WTC11 (cell line): ENCODE measurements at regions not wholly inside any gene's neighbourhood (a gene's known extent, or its start where the extent isn't known, plus 50 kb on each side); places are given as distances from the start of the nearest gene placed in this dataset.

Source experiments
- E2F5 ChIP-seq: sonication (generic); formaldehyde crosslinking; IDR thresholded peaks from 2 replicates; pipeline ENCODE4 v1.8.1; 2022; ENCODE audit warnings: mild to moderate bottlenecking, moderate library complexity, missing genetic modification reagents
- FOXP1 ChIP-seq: sonication (generic); formaldehyde crosslinking; IDR thresholded peaks from 2 replicates; pipeline ENCODE4 v1.8.0; 2022; ENCODE audit warnings: missing genetic modification reagents, mild to moderate bottlenecking, moderate library complexity, borderline replicate concordance
- NR2C2 ChIP-seq: sonication (generic); formaldehyde crosslinking; IDR thresholded peaks from 2 replicates; pipeline ENCODE4 v1.8.0; 2022; ENCODE audit warnings: mild to moderate bottlenecking, missing genetic modification reagents
- ZNF121 ChIP-seq: sonication (generic); formaldehyde crosslinking; IDR thresholded peaks from 2 replicates; pipeline ENCODE4 v1.8.0; 2023; ENCODE audit warnings: missing genetic modification reagents
- ZNF232 ChIP-seq: sonication (generic); formaldehyde crosslinking; IDR thresholded peaks from 2 replicates; pipeline ENCODE4 v1.8.0; 2022; ENCODE audit warnings: mild to moderate bottlenecking, missing genetic modification reagents
- ZNF281 ChIP-seq: sonication (generic); formaldehyde crosslinking; IDR thresholded peaks from 2 replicates; pipeline ENCODE4 v1.8.0; 2023; ENCODE audit warnings: mild to moderate bottlenecking, missing genetic modification reagents
- ZNF423 ChIP-seq: fragments of 250-450 bp; sonication (Bioruptor Pico); IDR thresholded peaks from 2 replicates; pipeline ENCODE4 v2.1.2; 2022; ENCODE audit warnings: mild to moderate bottlenecking, moderate library complexity
- TF ChIP-seq, protein P1 (sequence below): fragments of 200-600 bp; IDR thresholded peaks from 2 replicates; pipeline ENCODE4 v1.8.0; 2022; ENCODE audit warnings: antibody characterized with exemption
- TF ChIP-seq, protein P2 (sequence below): sonication (generic); formaldehyde crosslinking; IDR thresholded peaks from 2 replicates; pipeline ENCODE4 v1.8.1; 2023; ENCODE audit warnings: mild to moderate bottlenecking, missing genetic modification reagents, moderate library complexity
- TF ChIP-seq, protein P3 (sequence below): sonication (generic); formaldehyde crosslinking; conservative IDR thresholded peaks from 2 replicates; pipeline ENCODE4 v1.8.1; 2022; ENCODE audit warnings: mild to moderate bottlenecking, missing genetic modification reagents
- TF ChIP-seq, protein P4 (sequence below): sonication (generic); formaldehyde crosslinking; IDR thresholded peaks from 2 replicates; pipeline ENCODE4 v1.8.0; 2022; ENCODE audit warnings: mild to moderate bottlenecking, missing genetic modification reagents

DNA sequence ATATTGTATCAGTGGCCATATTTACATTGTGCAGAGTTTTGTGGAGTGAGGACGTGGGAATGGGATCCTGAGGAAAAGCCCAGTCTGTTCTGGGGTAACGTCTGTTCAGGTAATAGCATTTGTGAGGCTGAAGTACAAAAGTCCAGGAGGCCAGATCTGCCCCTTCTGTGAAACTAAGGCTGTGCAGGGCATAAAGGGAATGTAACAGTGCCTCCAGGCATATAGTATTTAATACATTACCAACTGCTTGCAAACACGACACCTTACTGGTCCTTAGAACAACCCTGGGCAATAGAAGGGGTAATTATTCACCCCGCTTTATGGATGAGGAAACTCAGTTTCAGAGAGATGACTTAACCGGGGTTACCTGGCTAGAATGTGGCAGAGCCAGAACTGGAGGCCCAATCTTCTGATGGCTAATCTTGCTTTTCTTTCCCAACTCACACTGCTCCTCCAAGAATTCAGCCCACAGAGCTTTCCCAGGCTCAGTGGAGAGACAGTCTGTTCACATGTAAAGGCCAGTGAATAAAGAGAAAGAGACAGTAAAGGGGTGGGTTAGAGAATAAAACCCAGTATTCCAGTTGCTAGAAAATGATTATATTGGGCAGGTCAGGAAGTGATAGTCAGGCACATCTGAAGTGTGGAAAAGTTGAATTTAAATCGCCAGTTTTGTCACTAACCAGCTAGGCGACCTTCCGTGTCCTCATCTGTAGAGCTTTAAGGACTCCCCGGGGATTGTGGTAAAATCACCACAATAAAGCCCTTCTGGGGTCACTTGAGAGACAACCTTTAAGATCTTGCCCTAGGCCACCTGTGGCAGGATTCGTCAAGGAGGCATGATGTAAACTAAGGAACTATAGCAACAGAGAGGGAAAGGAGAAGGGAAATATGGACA, 280.7 kb upstream of the CITED2 start:
- TF ChIP-seq ZNF121 (CRISPR knock-in tag) = no peak
- TF ChIP-seq, protein P1, sequence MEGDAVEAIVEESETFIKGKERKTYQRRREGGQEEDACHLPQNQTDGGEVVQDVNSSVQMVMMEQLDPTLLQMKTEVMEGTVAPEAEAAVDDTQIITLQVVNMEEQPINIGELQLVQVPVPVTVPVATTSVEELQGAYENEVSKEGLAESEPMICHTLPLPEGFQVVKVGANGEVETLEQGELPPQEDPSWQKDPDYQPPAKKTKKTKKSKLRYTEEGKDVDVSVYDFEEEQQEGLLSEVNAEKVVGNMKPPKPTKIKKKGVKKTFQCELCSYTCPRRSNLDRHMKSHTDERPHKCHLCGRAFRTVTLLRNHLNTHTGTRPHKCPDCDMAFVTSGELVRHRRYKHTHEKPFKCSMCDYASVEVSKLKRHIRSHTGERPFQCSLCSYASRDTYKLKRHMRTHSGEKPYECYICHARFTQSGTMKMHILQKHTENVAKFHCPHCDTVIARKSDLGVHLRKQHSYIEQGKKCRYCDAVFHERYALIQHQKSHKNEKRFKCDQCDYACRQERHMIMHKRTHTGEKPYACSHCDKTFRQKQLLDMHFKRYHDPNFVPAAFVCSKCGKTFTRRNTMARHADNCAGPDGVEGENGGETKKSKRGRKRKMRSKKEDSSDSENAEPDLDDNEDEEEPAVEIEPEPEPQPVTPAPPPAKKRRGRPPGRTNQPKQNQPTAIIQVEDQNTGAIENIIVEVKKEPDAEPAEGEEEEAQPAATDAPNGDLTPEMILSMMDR = no peak
- no peak for TF ChIP-seq ZNF423 (CRISPR knock-in tag)
- TF ChIP-seq NR2C2 (CRISPR knock-in tag) = no peak
- TF ChIP-seq ZNF232 (CRISPR knock-in tag) = no peak
- TF ChIP-seq, protein P2, sequence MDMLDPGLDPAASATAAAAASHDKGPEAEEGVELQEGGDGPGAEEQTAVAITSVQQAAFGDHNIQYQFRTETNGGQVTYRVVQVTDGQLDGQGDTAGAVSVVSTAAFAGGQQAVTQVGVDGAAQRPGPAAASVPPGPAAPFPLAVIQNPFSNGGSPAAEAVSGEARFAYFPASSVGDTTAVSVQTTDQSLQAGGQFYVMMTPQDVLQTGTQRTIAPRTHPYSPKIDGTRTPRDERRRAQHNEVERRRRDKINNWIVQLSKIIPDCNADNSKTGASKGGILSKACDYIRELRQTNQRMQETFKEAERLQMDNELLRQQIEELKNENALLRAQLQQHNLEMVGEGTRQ (CRISPR knock-in tag) = no peak
- TF ChIP-seq E2F5 (CRISPR knock-in tag) = no peak
- TF ChIP-seq, protein P3, sequence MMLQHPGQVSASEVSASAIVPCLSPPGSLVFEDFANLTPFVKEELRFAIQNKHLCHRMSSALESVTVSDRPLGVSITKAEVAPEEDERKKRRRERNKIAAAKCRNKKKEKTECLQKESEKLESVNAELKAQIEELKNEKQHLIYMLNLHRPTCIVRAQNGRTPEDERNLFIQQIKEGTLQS = no peak
- TF ChIP-seq ZNF281 (CRISPR knock-in tag) = no peak
- TF ChIP-seq, protein P4, sequence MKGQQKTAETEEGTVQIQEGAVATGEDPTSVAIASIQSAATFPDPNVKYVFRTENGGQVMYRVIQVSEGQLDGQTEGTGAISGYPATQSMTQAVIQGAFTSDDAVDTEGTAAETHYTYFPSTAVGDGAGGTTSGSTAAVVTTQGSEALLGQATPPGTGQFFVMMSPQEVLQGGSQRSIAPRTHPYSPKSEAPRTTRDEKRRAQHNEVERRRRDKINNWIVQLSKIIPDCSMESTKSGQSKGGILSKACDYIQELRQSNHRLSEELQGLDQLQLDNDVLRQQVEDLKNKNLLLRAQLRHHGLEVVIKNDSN (CRISPR knock-in tag) = no peak
- TF ChIP-seq FOXP1 (CRISPR knock-in tag) = no peak
